K562 (cell line): ENCODE measurements at regions not wholly inside any gene's neighbourhood (a gene's known extent, or its start where the extent isn't known, plus 50 kb on each side); places are given as distances from the start of the nearest gene placed in this dataset.

Experiments
- ATF7 ChIP-seq: fragments of 450-650 bp; IDR thresholded peaks from 2 replicates; pipeline ENCODE4 v1.7.1; 2014; ENCODE audit warnings: mild to moderate bottlenecking, moderate library complexity
- BCOR ChIP-seq: fragments of 450-650 bp; IDR thresholded peaks from 2 replicates; pipeline ENCODE4 v1.6.1; 2016
- CTCF ChIP-seq, 3 experiments: IDR thresholded peaks in 2 of 3; conservative IDR thresholded peaks in 1 of 3; 2 replicates each; pipeline ENCODE4 v1.5.1; 2011 to 2012; ENCODE audit warnings: low read length in 3 of 3, mild to moderate bottlenecking in 3 of 3, control low read depth in 2 of 3, improper control_type of control experiment in 1 of 3, inconsistent platforms in 1 of 3, low read depth in 1 of 3, mixed read lengths in 1 of 3, moderate library complexity in 1 of 3; ENCODE audit not compliant: insufficient read depth in 2 of 3
- E2F5 ChIP-seq: sonication (generic); formaldehyde crosslinking; IDR thresholded peaks from 2 replicates; pipeline ENCODE4 v1.8.0; 2022; ENCODE audit warnings: mild to moderate bottlenecking, missing genetic modification reagents
- FOXM1 ChIP-seq, 2 experiments: fragments of 450-650 bp in 1 of 2; sonication (generic) in 1 of 2; formaldehyde crosslinking in 1 of 2; IDR thresholded peaks; 2 replicates each; pipeline versions ENCODE4 v1.6.1 to v1.9.0; 2017 to 2022; ENCODE audit warnings: low read depth in 2 of 2, mild to moderate bottlenecking in 2 of 2, missing genetic modification reagents in 1 of 2, moderate library complexity in 1 of 2
- KDM1A ChIP-seq, 2 experiments: fragments of 450-650 bp; IDR thresholded peaks; 2 replicates each; pipeline ENCODE4 v1.6.1; 2016; ENCODE audit warnings: mild to moderate bottlenecking in 2 of 2
- KLF16 ChIP-seq: IDR thresholded peaks from 2 replicates; pipeline ENCODE4 v1.6.1; 2016; ENCODE audit warnings: antibody characterized with exemption
- NRF1 ChIP-seq, 2 experiments: fragments of 450-650 bp; IDR thresholded peaks in 1 of 2; conservative IDR thresholded peaks in 1 of 2; 2 replicates each; pipeline ENCODE4 v1.6.1; 2014; ENCODE audit warnings: mild to moderate bottlenecking in 2 of 2
- RCOR1 ChIP-seq, 2 experiments: IDR thresholded peaks; 2 replicates each; pipeline ENCODE4 v1.6.1; 2012; ENCODE audit warnings: low read depth in 2 of 2, low read length in 2 of 2, borderline replicate concordance in 1 of 2, improper control_type of control experiment in 1 of 2
- SMAD3 ChIP-seq: fragments of 450-650 bp; formaldehyde crosslinking; conservative IDR thresholded peaks from 2 replicates; pipeline ENCODE4 v1.4.0; 2020; ENCODE audit warnings: mild to moderate bottlenecking
- USF1 ChIP-seq: sonication (generic); formaldehyde crosslinking; IDR thresholded peaks from 2 replicates; pipeline ENCODE4 v1.9.0; 2022; ENCODE audit warnings: mild to moderate bottlenecking, missing genetic modification reagents
- ZNF24 ChIP-seq: fragments of 450-650 bp; IDR thresholded peaks from 2 replicates; pipeline ENCODE4 v1.6.1; 2016
- ZNF282 ChIP-seq: sonication (generic); formaldehyde crosslinking; IDR thresholded peaks from 2 replicates; pipeline ENCODE4 v1.8.1; 2023; ENCODE audit warnings: missing genetic modification reagents
- ZNF696 ChIP-seq: fragments of 250-450 bp; sonication (Bioruptor Pico); conservative IDR thresholded peaks from 2 replicates; pipeline ENCODE4 v1.4.0; 2020; ENCODE audit warnings: mild to moderate bottlenecking, moderate library complexity

DNA sequence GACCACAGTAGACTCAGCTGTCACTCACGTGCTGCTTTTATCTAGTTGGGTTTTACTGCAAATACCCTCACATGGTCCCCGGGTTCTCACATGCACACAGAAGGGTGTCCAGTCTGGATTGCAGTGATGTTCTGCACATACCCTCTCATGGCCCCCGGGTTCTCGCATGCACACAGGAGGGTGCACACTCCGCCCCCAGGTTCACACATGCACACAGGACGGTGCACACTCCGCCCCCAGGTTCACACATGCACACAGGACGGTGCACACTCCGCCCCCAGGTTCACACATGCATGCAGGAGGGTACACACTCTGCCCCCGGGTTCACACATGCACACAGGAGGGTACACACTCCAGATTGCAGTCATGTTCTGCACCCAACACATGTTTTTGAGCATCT, 224.3 kb downstream of the ERMARD start:
- TF ChIP-seq SMAD3 (CRISPR knock-in tag) (no peak), NRF1 (conservative IDR thresholded peaks at IDR 0.05 in 1 of 2, IDR thresholded peaks at IDR 0.05 in 1 of 2) (no peak), ATF7 (no peak), ZNF24 (no peak), BCOR (no peak), USF1 (no peak), FOXM1 (IDR thresholded peaks at IDR 0.05; ENCODE audit: low read depth) (no peak), FOXM1 (CRISPR knock-in tag; IDR thresholded peaks at IDR 0.05; ENCODE audit: low read depth) (no peak), E2F5 (no peak), ZNF282 (CRISPR knock-in tag) (no peak), KDM1A (IDR thresholded peaks at IDR 0.05) (no peak), RCOR1 (IDR thresholded peaks at IDR 0.05; ENCODE audit: borderline replicate concordance in 1 of 2, low read depth in 2 of 2, low read length in 2 of 2) (no peak), ZNF696 (no peak), CTCF (IDR thresholded peaks at IDR 0.05 in 2 of 3, conservative IDR thresholded peaks at IDR 0.05 in 1 of 3; ENCODE audit: insufficient read depth in 2 of 3, low read depth in 1 of 3, low read length in 3 of 3) (no peak), KLF16 (no peak)
